WTC11 (cell line): ENCODE measurements at regions not wholly inside any gene's neighbourhood (a gene's known extent, or its start where the extent isn't known, plus 50 kb on each side); places are given as distances from the start of the nearest gene placed in this dataset.

Experiments used
- ATAC-seq: fragments of 200-7000 bp; cut with Tn5 transposase; 2 replicates; pipeline ENCODE4 v1.10.0; 2021; ENCODE audit warnings: mild to moderate bottlenecking, moderate library complexity
- CTCF ChIA-PET: fragments of 300-600 bp; sonication (Branson Sonifier 250); formaldehyde crosslinking; loops from one replicate; lab custom pipeline; 2021; ENCODE audit warnings: antibody characterized with exemption; lab: Charles Lee
- POLR2A ChIA-PET: fragments of 350-600 bp; sonication (Branson Sonifier 250); formaldehyde crosslinking; loops from one replicate; lab custom pipeline; 2021; ENCODE audit warnings: antibody characterized with exemption; lab: Charles Lee
- DNase-seq: peaks from one replicate; pipeline ENCODE4 v3.0.0; 2021; ENCODE audit warnings: low spot score
- H3K27ac Mint-ChIP-seq: 2 replicates; pipeline ENCODE4 v1.8.0; 2021; ENCODE audit warnings: mixed read lengths
- H3K27me3 Mint-ChIP-seq: 2 replicates; pipeline ENCODE4 v1.8.0; 2021; ENCODE audit warnings: low read depth, mild to moderate bottlenecking, moderate library complexity, mixed read lengths
- H3K36me3 Mint-ChIP-seq: 2 replicates; pipeline ENCODE4 v1.8.0; 2021; ENCODE audit warnings: mixed read lengths
- H3K4me1 Mint-ChIP-seq: 2 replicates; pipeline ENCODE4 v1.8.0; 2022; ENCODE audit warnings: mixed read lengths
- H3K4me3 Mint-ChIP-seq: 2 replicates; pipeline ENCODE4 v1.8.0; 2021; ENCODE audit warnings: mild to moderate bottlenecking, moderate library complexity, mixed read lengths
- H3K9me3 Mint-ChIP-seq: 2 replicates; pipeline ENCODE4 v1.8.0; 2021; ENCODE audit warnings: mixed read lengths
- ATF2 ChIP-seq: sonication (generic); formaldehyde crosslinking; IDR thresholded peaks from 2 replicates; pipeline ENCODE4 v1.8.1; 2022; ENCODE audit warnings: low read depth, missing genetic modification reagents, borderline replicate concordance
- EMX1 ChIP-seq: fragments of 250-450 bp; sonication (Bioruptor Pico); IDR thresholded peaks from 2 replicates; pipeline ENCODE4 v1.8.0; 2021; ENCODE audit warnings: mild to moderate bottlenecking
- ESRRA ChIP-seq: sonication (generic); formaldehyde crosslinking; IDR thresholded peaks from 2 replicates; pipeline ENCODE4 v1.8.1; 2022; ENCODE audit warnings: mild to moderate bottlenecking, missing genetic modification reagents, borderline replicate concordance
- GABPB1 ChIP-seq: sonication (generic); formaldehyde crosslinking; IDR thresholded peaks from 2 replicates; pipeline ENCODE4 v1.8.1; 2023; ENCODE audit warnings: mild to moderate bottlenecking, missing genetic modification reagents
- HMGA2 ChIP-seq: fragments of 250-450 bp; sonication (Bioruptor Pico); IDR thresholded peaks from 2 replicates; pipeline ENCODE4 v1.4.0; 2021; ENCODE audit warnings: mild to moderate bottlenecking, moderate library complexity
- JUN ChIP-seq: sonication (generic); formaldehyde crosslinking; IDR thresholded peaks from 2 replicates; pipeline ENCODE4 v1.8.0; 2023; ENCODE audit warnings: mild to moderate bottlenecking, missing genetic modification reagents
- KAT7 ChIP-seq: sonication (generic); formaldehyde crosslinking; IDR thresholded peaks from 2 replicates; pipeline ENCODE4 v1.8.1; 2023; ENCODE audit warnings: missing genetic modification reagents, mild to moderate bottlenecking, borderline replicate concordance
- NFATC4 ChIP-seq: fragments of 250-450 bp; sonication (Bioruptor Pico); IDR thresholded peaks from 2 replicates; pipeline ENCODE4 v1.9.0; 2021; ENCODE audit warnings: mild to moderate bottlenecking
- NR3C1 ChIP-seq: sonication (generic); formaldehyde crosslinking; conservative IDR thresholded peaks from 2 replicates; pipeline ENCODE4 v1.8.1; 2023; ENCODE audit warnings: low read depth, mild to moderate bottlenecking, missing genetic modification reagents
- OVOL2 ChIP-seq: fragments of 250-450 bp; sonication (Bioruptor Pico); IDR thresholded peaks from 2 replicates; pipeline ENCODE4 v1.9.0; 2021; ENCODE audit warnings: mild to moderate bottlenecking, borderline replicate concordance
- SOX15 ChIP-seq: fragments of 250-450 bp; sonication (Bioruptor Pico); IDR thresholded peaks from 2 replicates; pipeline ENCODE4 v1.9.0; 2021; ENCODE audit warnings: mild to moderate bottlenecking
- SP1 ChIP-seq: sonication (generic); formaldehyde crosslinking; conservative IDR thresholded peaks from 2 replicates; pipeline ENCODE4 v1.8.1; 2022; ENCODE audit warnings: missing genetic modification reagents
- TCF7 ChIP-seq: sonication (generic); formaldehyde crosslinking; IDR thresholded peaks from 2 replicates; pipeline ENCODE4 v1.8.0; 2022; ENCODE audit warnings: mild to moderate bottlenecking, low read depth, missing genetic modification reagents, moderate library complexity
- TEAD4 ChIP-seq: sonication (generic); formaldehyde crosslinking; IDR thresholded peaks from 2 replicates; pipeline ENCODE4 v1.8.0; 2022; ENCODE audit warnings: mild to moderate bottlenecking, missing genetic modification reagents
- TP53 ChIP-seq: sonication (generic); formaldehyde crosslinking; IDR thresholded peaks from 2 replicates; pipeline ENCODE4 v1.8.1; 2023; ENCODE audit warnings: mild to moderate bottlenecking, missing genetic modification reagents
- ZNF281 ChIP-seq: sonication (generic); formaldehyde crosslinking; IDR thresholded peaks from 2 replicates; pipeline ENCODE4 v1.8.0; 2023; ENCODE audit warnings: mild to moderate bottlenecking, missing genetic modification reagents
- ZNF317 ChIP-seq: sonication (generic); formaldehyde crosslinking; IDR thresholded peaks from 2 replicates; pipeline ENCODE4 v1.8.1; 2023; ENCODE audit warnings: low read depth, mild to moderate bottlenecking, moderate library complexity, missing genetic modification reagents, borderline replicate concordance
- ZNF416 ChIP-seq: fragments of 250-450 bp; sonication (Bioruptor Pico); IDR thresholded peaks from 2 replicates; pipeline ENCODE4 v1.9.0; 2021; ENCODE audit warnings: mild to moderate bottlenecking, inconsistent platforms
- ZNF425 ChIP-seq: fragments of 250-450 bp; sonication (Bioruptor Pico); conservative IDR thresholded peaks from 2 replicates; pipeline ENCODE4 v1.9.0; 2021; ENCODE audit warnings: mild to moderate bottlenecking
- TF ChIP-seq, protein P1 (sequence below): sonication (generic); formaldehyde crosslinking; IDR thresholded peaks from 2 replicates; pipeline ENCODE4 v1.8.1; 2022; ENCODE audit warnings: missing genetic modification reagents, borderline replicate concordance
- TF ChIP-seq, protein P2 (sequence below): fragments of 250-450 bp; sonication (Bioruptor Pico); IDR thresholded peaks from 2 replicates; pipeline ENCODE4 v1.9.0; 2021; ENCODE audit warnings: mild to moderate bottlenecking
- TF ChIP-seq, protein P3 (sequence below): sonication (generic); formaldehyde crosslinking; IDR thresholded peaks from 2 replicates; pipeline ENCODE4 v1.8.0; 2022; ENCODE audit warnings: mild to moderate bottlenecking, missing genetic modification reagents
- TF ChIP-seq, protein P4 (sequence below): sonication (generic); formaldehyde crosslinking; IDR thresholded peaks from 2 replicates; pipeline ENCODE4 v1.8.1; 2023; ENCODE audit warnings: mild to moderate bottlenecking, missing genetic modification reagents, moderate library complexity

DNA sequence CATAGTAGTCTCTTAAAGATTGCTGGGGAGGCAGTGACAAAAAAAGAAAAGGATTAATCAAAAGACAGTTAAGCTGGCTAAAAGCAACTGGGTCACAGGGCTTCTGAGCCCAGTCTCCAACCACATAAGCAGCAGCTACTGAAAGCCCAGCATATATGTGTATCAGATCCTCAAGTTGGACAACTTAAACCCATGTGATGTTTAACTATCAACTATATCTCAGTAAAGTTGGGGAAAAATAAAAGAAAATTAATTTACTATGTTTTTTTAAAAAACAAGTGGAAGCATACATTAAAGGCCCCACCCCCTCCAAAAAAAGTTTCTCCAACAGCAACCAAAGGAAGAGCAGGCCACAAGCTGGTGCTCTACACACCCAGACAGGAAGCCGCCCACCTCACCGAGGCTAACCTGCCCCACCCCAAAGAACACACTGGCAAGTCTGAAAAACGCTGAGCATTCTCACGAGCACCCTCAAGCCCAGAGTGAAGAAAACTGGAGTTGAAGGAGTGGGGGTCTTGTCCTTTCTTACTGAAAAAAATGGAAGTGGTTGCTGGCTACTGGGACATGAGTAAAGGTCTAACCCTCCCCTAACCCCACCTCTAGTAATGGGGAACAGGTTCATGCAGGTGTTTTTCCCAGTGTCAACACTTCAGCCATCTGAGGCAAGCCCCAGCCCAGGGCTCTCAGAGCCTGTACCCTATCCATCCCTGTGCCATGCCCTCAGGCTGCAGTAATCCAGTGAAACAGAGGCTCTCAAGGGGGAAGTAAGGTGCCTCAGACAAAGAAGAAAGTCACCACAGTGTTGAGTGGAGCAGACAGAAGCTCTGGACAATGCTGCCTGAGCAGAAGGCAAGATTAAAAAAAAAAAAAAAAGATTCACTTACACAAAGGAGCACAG is 106.3 kb downstream of the GYPC start (continued):
- TF ChIP-seq ZNF416 (CRISPR knock-in tag) (no peak), NFATC4 (no peak), ZNF281 (no peak), NR3C1 (CRISPR knock-in tag) (no peak), TP53 (no peak), ESRRA (no peak)
- TF ChIP-seq, protein P1, sequence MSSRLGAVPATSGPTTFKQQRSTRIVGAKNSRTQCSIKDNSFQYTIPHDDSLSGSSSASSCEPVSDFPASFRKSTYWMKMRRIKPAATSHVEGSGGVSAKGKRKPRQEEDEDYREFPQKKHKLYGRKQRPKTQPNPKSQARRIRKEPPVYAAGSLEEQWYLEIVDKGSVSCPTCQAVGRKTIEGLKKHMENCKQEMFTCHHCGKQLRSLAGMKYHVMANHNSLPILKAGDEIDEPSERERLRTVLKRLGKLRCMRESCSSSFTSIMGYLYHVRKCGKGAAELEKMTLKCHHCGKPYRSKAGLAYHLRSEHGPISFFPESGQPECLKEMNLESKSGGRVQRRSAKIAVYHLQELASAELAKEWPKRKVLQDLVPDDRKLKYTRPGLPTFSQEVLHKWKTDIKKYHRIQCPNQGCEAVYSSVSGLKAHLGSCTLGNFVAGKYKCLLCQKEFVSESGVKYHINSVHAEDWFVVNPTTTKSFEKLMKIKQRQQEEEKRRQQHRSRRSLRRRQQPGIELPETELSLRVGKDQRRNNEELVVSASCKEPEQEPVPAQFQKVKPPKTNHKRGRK (CRISPR knock-in tag) = no peak

DNA sequence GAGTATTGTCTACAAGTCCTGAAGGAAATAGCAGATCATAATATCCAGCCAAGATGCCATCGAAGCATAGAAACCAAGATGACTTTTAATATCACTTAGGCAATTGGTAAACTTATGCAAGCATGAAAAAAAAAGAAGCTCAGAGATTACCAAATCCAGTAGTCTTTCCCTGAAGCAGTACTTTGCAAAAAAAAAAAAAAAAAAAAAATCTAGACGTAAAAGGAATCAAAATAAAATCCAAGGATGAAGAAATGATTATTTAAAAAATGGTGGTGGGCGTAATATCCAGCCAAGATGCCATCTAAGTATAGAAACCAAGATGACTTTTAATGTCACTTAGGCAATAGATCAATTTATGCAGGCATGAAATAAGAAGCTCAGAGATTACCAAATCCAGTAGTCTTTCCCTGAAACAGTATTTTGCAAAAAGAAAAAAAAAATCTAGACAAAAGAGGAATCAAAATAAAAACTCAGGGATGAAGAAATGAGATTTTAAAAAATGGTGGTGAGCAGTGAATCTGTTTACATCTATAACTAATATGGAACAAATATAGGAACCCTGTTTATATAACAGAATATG is 108.8 kb downstream of the GYPC start:
- H3K9me3 Mint-ChIP-seq = no peaks in the 10 kb centered on the region
- DNase-seq (no peak), ATAC-seq (no peak)
- no peak overlapping the region for H3K27ac Mint-ChIP-seq
- 0 out of 2 replicates have a peak, but pooled peaks cover 3% of the 10 kb centered on the region for H3K27me3 Mint-ChIP-seq
- no peaks in the 10 kb centered on the region for H3K4me1 Mint-ChIP-seq
- H3K4me3 Mint-ChIP-seq = no peak overlapping the region
- no peaks in the 10 kb centered on the region for H3K36me3 Mint-ChIP-seq
- POLR2A ChIA-PET = no interaction called here
- CTCF ChIA-PET = interaction anchor here (0.6 to 0.7 kb wide), 2 partner anchors 60 to 260 kb away, joined by 3 read pairs; no protein-coding TSS in a partner anchor
- no peak for TF ChIP-seq OVOL2 (CRISPR knock-in tag)
- TF ChIP-seq JUN (CRISPR knock-in tag) = no peak
- no peak for TF ChIP-seq ZNF425
- TF ChIP-seq, protein P2, sequence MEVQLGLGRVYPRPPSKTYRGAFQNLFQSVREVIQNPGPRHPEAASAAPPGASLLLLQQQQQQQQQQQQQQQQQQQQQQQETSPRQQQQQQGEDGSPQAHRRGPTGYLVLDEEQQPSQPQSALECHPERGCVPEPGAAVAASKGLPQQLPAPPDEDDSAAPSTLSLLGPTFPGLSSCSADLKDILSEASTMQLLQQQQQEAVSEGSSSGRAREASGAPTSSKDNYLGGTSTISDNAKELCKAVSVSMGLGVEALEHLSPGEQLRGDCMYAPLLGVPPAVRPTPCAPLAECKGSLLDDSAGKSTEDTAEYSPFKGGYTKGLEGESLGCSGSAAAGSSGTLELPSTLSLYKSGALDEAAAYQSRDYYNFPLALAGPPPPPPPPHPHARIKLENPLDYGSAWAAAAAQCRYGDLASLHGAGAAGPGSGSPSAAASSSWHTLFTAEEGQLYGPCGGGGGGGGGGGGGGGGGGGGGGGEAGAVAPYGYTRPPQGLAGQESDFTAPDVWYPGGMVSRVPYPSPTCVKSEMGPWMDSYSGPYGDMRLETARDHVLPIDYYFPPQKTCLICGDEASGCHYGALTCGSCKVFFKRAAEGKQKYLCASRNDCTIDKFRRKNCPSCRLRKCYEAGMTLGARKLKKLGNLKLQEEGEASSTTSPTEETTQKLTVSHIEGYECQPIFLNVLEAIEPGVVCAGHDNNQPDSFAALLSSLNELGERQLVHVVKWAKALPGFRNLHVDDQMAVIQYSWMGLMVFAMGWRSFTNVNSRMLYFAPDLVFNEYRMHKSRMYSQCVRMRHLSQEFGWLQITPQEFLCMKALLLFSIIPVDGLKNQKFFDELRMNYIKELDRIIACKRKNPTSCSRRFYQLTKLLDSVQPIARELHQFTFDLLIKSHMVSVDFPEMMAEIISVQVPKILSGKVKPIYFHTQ = no peak
- TF ChIP-seq SP1 (CRISPR knock-in tag) = no peak
- TF ChIP-seq ESRRA = no peak
- no peak for TF ChIP-seq TCF7 (CRISPR knock-in tag)
- TF ChIP-seq KAT7 = no peak
- no peak for TF ChIP-seq ATF2
- TF ChIP-seq HMGA2 (CRISPR knock-in tag) = no peak
- no peak for TF ChIP-seq EMX1 (CRISPR knock-in tag)
- TF ChIP-seq, protein P3, sequence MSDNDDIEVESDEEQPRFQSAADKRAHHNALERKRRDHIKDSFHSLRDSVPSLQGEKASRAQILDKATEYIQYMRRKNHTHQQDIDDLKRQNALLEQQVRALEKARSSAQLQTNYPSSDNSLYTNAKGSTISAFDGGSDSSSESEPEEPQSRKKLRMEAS (CRISPR knock-in tag) = no peak
- TF ChIP-seq GABPB1 (CRISPR knock-in tag) = no peak
- TF ChIP-seq SOX15 = no peak
- TF ChIP-seq, protein P4, sequence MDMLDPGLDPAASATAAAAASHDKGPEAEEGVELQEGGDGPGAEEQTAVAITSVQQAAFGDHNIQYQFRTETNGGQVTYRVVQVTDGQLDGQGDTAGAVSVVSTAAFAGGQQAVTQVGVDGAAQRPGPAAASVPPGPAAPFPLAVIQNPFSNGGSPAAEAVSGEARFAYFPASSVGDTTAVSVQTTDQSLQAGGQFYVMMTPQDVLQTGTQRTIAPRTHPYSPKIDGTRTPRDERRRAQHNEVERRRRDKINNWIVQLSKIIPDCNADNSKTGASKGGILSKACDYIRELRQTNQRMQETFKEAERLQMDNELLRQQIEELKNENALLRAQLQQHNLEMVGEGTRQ (CRISPR knock-in tag) = no peak
- no peak for TF ChIP-seq ZNF317 (CRISPR knock-in tag)
- TF ChIP-seq TEAD4 (CRISPR knock-in tag) = no peak
